Heart left ventricle (tissue), 16 donors: ENCODE measurements at regions not wholly inside any gene's neighbourhood (a gene's known extent, or its start where the extent isn't known, plus 50 kb on each side); places are given as distances from the start of the nearest gene placed in this dataset.
A peak's percentile ranks its signal among the peaks of the same experiment; 100 is the strongest.

Experiments
- ATAC-seq, 4 donors: fragments of 200-7000 bp; cut with Tn5 transposase; one replicate each; pipeline ENCODE4 v1.9.1; 2020 to 2022; ENCODE audit warnings: moderate library complexity in 4 of 4, mild to moderate bottlenecking in 3 of 4, moderate number of reproducible peaks in 1 of 4
- DNase-seq, 5 donors: peaks; one replicate each; pipeline ENCODE4 v3.0.0-alpha.2; 2020
- H3K27ac ChIP-seq, 12 donors: fragments of 200-600 bp; sonication (generic) in 4 of 12; one replicate each; pipeline versions ENCODE4 v1.5.0 to v1.8.0; 2016 to 2022; ENCODE audit warnings: mild to moderate bottlenecking in 2 of 12
- H3K27me3 ChIP-seq, 9 donors: fragments of 200-600 bp; sonication (generic) in 2 of 9; one replicate each; pipeline versions ENCODE4 v1.5.1 to v1.8.0; 2016 to 2022; ENCODE audit warnings: mild to moderate bottlenecking in 3 of 9
- H3K36me3 ChIP-seq, 9 donors: fragments of 200-600 bp; sonication (generic) in 2 of 9; one replicate each; pipeline versions ENCODE4 v1.5.0 to v1.8.0; 2018 to 2022; ENCODE audit warnings: mild to moderate bottlenecking in 2 of 9
- H3K4me1 ChIP-seq, 12 donors: fragments of 200-600 bp; sonication (generic) in 4 of 12; one replicate each; pipeline versions ENCODE4 v1.5.0 to v1.8.0; 2016 to 2022; ENCODE audit warnings: mild to moderate bottlenecking in 3 of 12
- H3K4me3 ChIP-seq, 12 donors: fragments of 200-600 bp; sonication (generic) in 4 of 12; one replicate each; pipeline versions ENCODE4 v1.5.0 to v1.8.0; 2017 to 2022; ENCODE audit warnings: mild to moderate bottlenecking in 9 of 12, moderate library complexity in 4 of 12
- H3K9me3 ChIP-seq, 12 donors: fragments of 200-600 bp; sonication (generic) in 4 of 12; one replicate each; pipeline versions ENCODE4 v1.5.0 to v1.8.0; 2016 to 2022; ENCODE audit warnings: mild to moderate bottlenecking in 1 of 12
- CTCF ChIP-seq, 12 donors: fragments of 200-600 bp; sonication (generic) in 4 of 12; IDR thresholded peaks; one replicate each; pipeline versions ENCODE4 v1.5.0 to v1.8.0; 2018 to 2022; ENCODE audit warnings: antibody characterized with exemption in 12 of 12, mild to moderate bottlenecking in 5 of 12
- POLR2A ChIP-seq, 2 donors: fragments of 450-650 bp; IDR thresholded peaks; one replicate each; pipeline ENCODE4 v1.6.1; 2017; ENCODE audit warnings: antibody characterized with exemption in 2 of 2, mild to moderate bottlenecking in 2 of 2, moderate library complexity in 2 of 2
- WGBS, 4 donors: extraction: QIAGEN DNeasy Blood & Tissue Kit in 2 of 4; methylation state at CpG; one replicate each; pipeline versions ENCODE4 v1.1.5 to v1.1.7; 2013 to 2018; 5-methylcytosine and 5-hydroxymethylcytosine counted together
- intact Hi-C, 10 donors: fragments of 100-400 bp; cut with DNase I; formaldehyde crosslinking; loops; one replicate each; pipeline versions ENCODE4 v1.11.1 to v1.14.2; 2022
- donor health status: ischemic (EF 13 %, LVEDD 7.1; RV severe dilation, severe dysfunction).
- donor health status: healthy with polysubstance abuse.
- donor health status: DM: no; HTN: yes; CAD: no.
- donor health status: DM: no; HTN: no; CAD: no.
- donor health status: ischemic (EF 25% LVEDD 6.9; RV normal size, moderate dysfunction).
- donor health status: ischemic (EF 25% LVEDD 5.7; RV mildly dilated, moderate dysfunction).
- donor health status: healthy.
- donor health status: DM: yes; HTN: yes; CAD: no.
- donor health status: ischemic (EF 35%, LVEDD 5.7; RV mildly dilated, moderate dysfunction).
- donor health status: nonischemic (EF 11% LVEDD 7.7; RV severe dilation, severe dysfunction).
- donor health status: DM: yes; HTN: yes; CAD: no.
- donor health status: PGD.
- donor health status: ischemic (EF 29% LVEDD 5.4; RV normal size, mild dysfunction).
- donor health status: nonischemic (EF 23%, LVEDD 6.1; RV moderate dilation, normal function).

- H3K27ac ChIP-seq = no peak overlapping the region
- WGBS, 4 donors = 73 to 79% (median 76%) methylated on average over 5 of the region's 5 CpGs
Observed at GRCh38 chr1:238953448-238954010, 432.8 kb upstream of the CHRM3 start.

GRCh38 chr1:238951809-238952208 lies 434.6 kb upstream of the CHRM3 start:
- DNase-seq = no peak
- intact Hi-C loops = loop anchor here in 1 of 10 donors (10.0 kb wide), 1 partner anchor 1087 kb away; no protein-coding TSS in a partner anchor
- no peaks in the 10 kb centered on the region for H3K4me1 ChIP-seq
- 29 to 37% (median 34%) methylated on average over 6 of the region's 6 CpGs for WGBS, 4 donors
- no peaks in the 10 kb centered on the region for H3K9me3 ChIP-seq
- no peaks in the 10 kb centered on the region for H3K36me3 ChIP-seq
- no peak for ATAC-seq
- no peak overlapping the region for H3K27ac ChIP-seq
- peak in 4 of 12 donors; percentile 15 to 37 (median 28) for TF ChIP-seq CTCF (IDR thresholded peaks at IDR 0.05)
- TF ChIP-seq POLR2A (IDR thresholded peaks at IDR 0.05) = no peak
- H3K4me3 ChIP-seq = no peak overlapping the region
- no peaks in the 10 kb centered on the region for H3K27me3 ChIP-seq

More at GRCh38 chr1:238953448-238954010, 432.8 kb upstream of the CHRM3 start:
- TF ChIP-seq POLR2A (IDR thresholded peaks at IDR 0.05) = no peak
- TF ChIP-seq CTCF (IDR thresholded peaks at IDR 0.05) = peak in 1 of 12 donors; percentile 10
- no peaks in the 10 kb centered on the region for H3K27me3 ChIP-seq
- DNase-seq (no peak), ATAC-seq (no peak)
- intact Hi-C loops = loop anchor here in 1 of 10 donors (10.0 kb wide), 1 partner anchor 1089 kb away; no protein-coding TSS in a partner anchor
- H3K4me3 ChIP-seq = no peak overlapping the region
- no peaks in the 10 kb centered on the region for H3K4me1 ChIP-seq
- no peaks in the 10 kb centered on the region for H3K9me3 ChIP-seq
- H3K36me3 ChIP-seq = no peaks in the 10 kb centered on the region

- H3K27ac ChIP-seq = no peak overlapping the region
- DNase-seq (no peak), ATAC-seq (no peak)
Observed at GRCh38 chr1:238950784-238951183, 435.6 kb upstream of the CHRM3 start.

GRCh38 chr1:238950017-238950416 lies 436.4 kb upstream of the CHRM3 start:
- Histone ChIP-seq H3K9me3 (no peaks in the 10 kb centered on the region), H3K36me3 (no peaks in the 10 kb centered on the region), H3K4me3 (no peak overlapping the region), H3K27me3 (no peaks in the 10 kb centered on the region), H3K27ac (no peak overlapping the region), H3K4me1 (no peaks in the 10 kb centered on the region)
- TF ChIP-seq POLR2A (IDR thresholded peaks at IDR 0.05) = no peak
- TF ChIP-seq CTCF (IDR thresholded peaks at IDR 0.05) = no peak
- WGBS, 4 donors = 90 to 97% (median 94%) methylated on average over 3 of the region's 3 CpGs
- intact Hi-C loops = loop anchor here in 1 of 10 donors (10.0 kb wide), 1 partner anchor 1085 kb away; no protein-coding TSS in a partner anchor
- ATAC-seq (no peak), DNase-seq (no peak)

More at GRCh38 chr1:238950784-238951183, 435.6 kb upstream of the CHRM3 start:
- 58 to 70% (median 64%) methylated on average over 4 of the region's 4 CpGs for WGBS, 4 donors
- Histone ChIP-seq H3K36me3 (no peaks in the 10 kb centered on the region), H3K4me1 (no peaks in the 10 kb centered on the region), H3K27me3 (no peaks in the 10 kb centered on the region), H3K9me3 (no peaks in the 10 kb centered on the region), H3K4me3 (no peak overlapping the region)
- intact Hi-C loops = loop anchor here in 1 of 10 donors (10.0 kb wide), 1 partner anchor 1086 kb away; no protein-coding TSS in a partner anchor
- TF ChIP-seq POLR2A (IDR thresholded peaks at IDR 0.05) = no peak
- TF ChIP-seq CTCF (IDR thresholded peaks at IDR 0.05) = no peak
